HG03575 (cell line): ENCODE measurements at regions not wholly inside any gene's neighbourhood (a gene's known extent, or its start where the extent isn't known, plus 50 kb on each side); places are given as distances from the start of the nearest gene placed in this dataset.
A peak's percentile ranks its signal among the peaks of the same experiment; 100 is the strongest.
"Not testable (repeated sequence)": the region's sequence is repeated elsewhere in the genome, so short reads cannot be mapped to it uniquely, and the experiment has no call there.

Source experiments
- ATAC-seq: cut with Tn5 transposase; IDR thresholded peaks from one replicate; pipeline ENCODE4 v1.9.1; 2021; ENCODE audit not compliant: unreplicated experiment, insufficient number of reproducible peaks, low FRiP score; ENCODE audit errors: extremely low read depth

GRCh38 chr9:31188496-31188895 is 1195.9 kb upstream of the ACO1 start:
- no peak for ATAC-seq

DNA sequence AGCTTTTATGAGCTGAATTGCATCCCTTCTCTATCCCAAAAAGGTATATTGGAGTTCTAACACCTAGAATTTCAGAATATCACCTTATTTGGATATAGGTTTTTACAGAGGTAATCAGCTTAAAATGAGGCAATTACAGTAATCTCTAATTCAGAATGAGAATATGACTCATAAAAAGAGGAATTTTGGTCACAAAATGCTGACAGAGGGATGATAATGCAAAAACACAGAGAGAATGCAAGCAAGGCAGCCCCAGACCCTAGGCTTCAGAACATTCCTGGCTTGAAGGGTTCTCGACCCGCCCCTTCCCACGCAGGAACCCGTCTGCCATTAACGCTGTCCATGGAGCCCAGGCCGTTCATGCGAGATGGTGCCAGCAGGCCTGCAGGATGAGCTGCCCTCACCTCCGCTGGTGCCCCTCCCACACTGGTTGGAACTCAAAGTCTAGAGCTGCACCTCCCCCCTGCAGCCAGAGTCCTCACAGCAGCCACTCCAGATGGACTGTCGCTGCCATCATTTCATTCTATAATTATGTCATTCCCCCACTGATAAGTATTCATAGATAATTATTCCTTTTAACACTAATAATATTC is 1173.4 kb upstream of the ACO1 start:
- ATAC-seq, result peak; percentile 91

DNA sequence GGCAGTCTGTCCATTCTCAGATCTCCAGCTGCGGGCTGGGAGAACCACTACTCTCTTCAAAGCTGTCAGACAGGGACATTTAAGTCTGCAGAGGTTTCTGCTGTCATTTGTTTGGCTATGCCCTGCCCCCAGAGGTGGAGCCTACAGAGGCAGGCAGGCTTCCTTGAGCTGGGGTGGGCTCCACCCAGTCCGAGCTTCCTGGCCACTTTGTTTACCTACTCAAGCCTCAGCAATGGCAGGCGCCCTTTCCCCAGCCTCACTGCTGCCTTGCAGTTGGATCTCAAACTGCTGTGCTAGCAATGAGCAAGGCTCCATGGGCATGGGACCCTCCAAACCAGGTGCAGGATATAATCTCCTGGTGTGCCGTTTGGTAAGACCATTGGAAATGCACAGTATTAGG is 1154.5 kb upstream of the ACO1 start:
- not testable (repeated sequence) for ATAC-seq

DNA sequence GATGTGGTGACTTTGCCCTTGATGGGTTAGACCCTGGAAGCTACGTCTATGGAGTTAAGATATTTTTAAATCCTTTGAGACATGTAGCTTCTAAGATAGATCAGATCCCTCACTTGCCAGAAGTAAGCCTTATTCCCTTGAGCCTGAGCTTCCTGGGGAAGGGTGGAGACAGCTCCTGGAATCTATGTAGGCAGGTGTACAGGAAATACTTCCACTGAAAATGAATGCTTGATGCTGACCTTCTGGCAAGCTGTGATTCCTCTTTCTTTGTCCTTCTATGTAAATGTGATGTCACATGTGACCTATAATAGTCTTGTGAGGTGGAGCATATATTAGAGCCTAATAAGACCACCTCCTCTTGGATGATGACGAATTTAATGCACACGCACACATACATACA is 1152.0 kb upstream of the ACO1 start:
- no peak for ATAC-seq

GRCh38 chr9:31236344-31236743 is 1148.1 kb upstream of the ACO1 start:
- no peak for ATAC-seq

GRCh38 chr9:31243386-31243785 is 1141.1 kb upstream of the ACO1 start:
- no peak for ATAC-seq

DNA sequence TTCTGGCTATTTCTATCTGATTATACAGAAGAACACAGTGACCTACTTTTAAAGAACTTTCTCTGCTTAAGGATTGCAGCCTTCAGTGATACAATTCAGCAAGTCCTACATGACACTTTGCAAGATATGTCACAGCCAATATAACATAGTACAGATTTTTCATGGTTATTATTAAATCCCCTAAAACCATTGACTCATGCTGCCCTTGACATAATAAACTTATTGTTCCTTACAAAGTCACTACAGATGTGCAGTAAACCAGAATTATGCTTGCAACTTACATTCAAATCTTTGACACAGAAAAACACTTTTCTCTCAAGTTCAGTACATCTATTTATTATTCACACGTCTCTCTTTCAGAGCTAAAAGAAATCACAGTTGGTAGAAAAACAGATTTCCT is 1136.3 kb upstream of the ACO1 start:
- no peak for ATAC-seq

GRCh38 chr9:31251386-31251785 is 1133.1 kb upstream of the ACO1 start:
- no peak for ATAC-seq

DNA sequence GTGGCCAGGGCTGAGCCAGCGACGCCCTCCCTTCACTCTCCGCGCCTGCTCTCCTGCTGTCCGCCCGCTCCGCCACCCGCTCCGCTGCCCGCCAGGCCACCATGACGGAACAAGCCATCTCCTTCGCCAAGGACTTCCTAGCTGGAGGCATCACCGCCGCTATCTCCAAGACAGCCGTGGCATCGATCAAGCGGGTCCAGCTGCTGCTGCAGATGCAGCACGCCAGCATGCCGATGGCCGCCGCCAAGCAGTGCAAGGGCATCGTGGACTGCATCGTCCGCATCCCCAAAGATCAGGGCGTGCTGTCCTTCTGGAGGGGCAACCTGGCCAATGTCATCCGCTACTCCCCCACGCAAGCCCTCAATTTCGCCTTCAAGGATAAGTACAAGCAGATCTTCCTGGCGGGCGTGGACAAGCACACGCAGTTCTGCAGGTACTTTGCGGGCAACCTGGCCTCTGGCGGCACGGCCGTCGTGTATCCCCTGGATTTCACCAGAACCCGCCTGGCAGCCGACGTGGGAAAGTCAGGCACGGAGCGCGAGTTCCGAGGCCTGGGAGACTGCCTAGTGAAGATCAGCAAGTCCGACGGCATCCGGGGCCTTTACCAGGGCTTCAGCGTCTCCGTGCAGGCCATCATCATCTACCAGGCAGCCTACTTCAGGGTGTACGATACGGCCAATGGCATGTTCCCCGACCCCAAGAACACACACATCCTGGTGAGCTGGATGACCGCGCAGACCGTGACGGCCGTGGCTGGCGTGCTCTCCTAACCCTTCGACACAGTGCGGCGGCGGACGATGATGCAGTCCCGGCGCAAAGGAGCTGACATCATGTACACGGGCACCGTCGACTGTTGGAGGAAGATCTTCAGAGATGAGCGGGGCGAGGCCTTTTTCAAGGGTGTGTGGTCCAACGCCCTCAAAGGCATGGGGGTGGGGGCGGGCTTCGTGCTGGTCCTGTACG is 1130.4 kb upstream of the ACO1 start:
- ATAC-seq, result no peak

DNA sequence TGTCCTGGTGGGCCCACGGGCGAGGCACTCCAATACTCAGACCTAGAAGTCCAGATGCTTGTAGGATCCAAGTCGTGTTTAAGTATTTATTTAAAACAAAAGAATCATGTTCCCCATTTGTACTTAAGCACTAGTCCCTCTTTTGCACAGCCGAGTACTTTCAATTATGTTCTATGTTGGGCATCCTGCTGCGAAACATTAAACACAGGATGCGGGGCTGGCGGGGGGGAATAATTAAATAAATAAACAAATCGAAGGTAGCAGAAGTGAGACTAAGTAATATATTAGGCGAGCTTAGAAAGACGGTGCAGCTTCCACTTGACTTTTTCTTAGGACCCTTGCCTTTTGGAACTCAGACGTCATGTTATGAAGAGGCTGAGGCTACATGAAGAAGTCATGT is 1129.2 kb upstream of the ACO1 start:
- ATAC-seq, result no peak

DNA sequence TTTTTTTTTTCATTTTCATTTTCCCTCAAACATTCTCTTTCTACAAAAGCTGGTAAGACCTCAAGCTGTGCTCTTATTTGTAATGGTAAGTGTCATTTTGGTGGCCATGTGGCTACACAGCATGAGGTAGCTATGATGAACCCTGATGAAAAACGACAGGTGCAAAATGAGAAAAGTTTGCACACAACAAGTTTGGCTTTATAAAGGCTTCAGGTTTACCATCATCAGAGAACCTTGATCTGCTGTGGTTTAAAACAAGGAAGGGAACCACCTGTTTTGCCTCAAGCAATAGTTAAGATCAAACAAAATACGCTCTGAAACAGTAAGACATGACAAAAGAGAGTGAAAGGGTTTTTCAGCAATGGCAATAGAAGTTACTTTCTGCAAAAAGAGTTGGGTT is 1124.6 kb upstream of the ACO1 start:
- ATAC-seq, result no peak

DNA sequence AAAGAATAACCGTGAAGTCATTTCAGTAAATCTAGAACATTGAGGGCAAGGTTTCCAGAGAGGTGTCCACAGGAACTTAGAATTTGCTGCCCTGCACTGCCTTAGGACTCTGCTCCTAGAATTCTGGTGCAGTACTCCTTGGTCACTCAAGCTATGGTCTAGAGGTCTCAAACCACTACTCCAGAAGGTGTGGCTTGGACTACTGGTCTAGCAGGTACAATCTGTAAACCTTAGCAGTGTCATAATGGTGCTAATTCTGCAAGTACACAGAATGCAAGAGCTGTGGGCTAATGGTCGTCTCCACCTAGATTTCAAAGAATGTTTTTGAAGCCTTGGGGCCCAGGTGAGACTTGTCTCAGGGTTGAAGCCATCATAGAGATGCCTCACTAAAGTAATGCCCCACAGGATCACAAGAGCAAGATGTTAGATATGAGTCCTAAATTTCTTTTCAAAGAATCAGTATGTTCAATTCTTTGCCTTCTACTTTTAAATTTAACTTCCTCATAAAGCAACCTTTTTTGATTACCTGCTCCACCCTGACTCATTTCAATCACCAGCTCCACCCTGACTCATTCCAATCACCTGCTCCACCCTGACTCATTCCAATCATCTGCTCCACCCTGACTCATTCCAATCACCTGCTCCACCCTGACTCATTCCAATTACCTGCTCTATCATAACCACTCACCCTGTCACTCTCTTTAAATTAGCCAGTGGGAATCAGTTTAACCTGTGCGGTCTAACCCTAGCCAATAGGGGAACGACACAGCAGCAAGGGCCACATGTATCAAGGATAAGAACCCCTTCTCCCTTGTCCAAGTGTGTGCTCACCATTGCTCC is 1111.8 kb upstream of the ACO1 start:
- no peak for ATAC-seq

- ATAC-seq, result no peak
These were observed 1109.0 kb upstream of the ACO1 start for GRCh38 chr9:31275419-31275818.

GRCh38 chr9:31290731-31291130 is 1093.7 kb upstream of the ACO1 start:
- no peak for ATAC-seq

- peak; percentile 40 for ATAC-seq
These were observed 1081.6 kb upstream of the ACO1 start for GRCh38 chr9:31302620-31303418.

- ATAC-seq, result no peak
These were observed 1079.9 kb upstream of the ACO1 start for GRCh38 chr9:31304576-31304975.

DNA sequence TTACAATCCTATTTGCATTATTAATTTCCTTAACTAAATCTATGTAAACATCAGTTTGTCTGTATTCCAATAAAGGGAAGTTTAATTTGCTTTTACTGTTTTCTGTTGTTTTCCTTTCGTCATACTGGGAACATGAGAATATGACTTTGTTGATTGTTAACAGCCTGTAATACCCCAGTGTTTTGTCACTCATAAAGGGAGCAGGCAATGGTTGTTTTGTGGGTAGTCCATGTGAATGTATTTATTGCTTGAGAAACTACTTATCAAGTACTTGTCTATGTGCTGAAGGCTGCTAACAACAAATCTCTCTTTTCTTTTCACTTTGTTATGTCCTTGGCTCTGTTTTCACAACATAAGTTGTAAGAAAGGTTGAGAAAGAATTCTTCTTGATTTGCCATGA is 1070.2 kb upstream of the ACO1 start:
- no peak for ATAC-seq

- ATAC-seq, result no peak
These were observed 1063.9 kb upstream of the ACO1 start for GRCh38 chr9:31320494-31320893.

GRCh38 chr9:31321256-31321655 is 1063.2 kb upstream of the ACO1 start:
- ATAC-seq, result no peak
